PC-3 (cell line): ENCODE measurements at regions not wholly inside any gene's neighbourhood (a gene's known extent, or its start where the extent isn't known, plus 50 kb on each side); places are given as distances from the start of the nearest gene placed in this dataset.

Source experiments
- CTCF ChIP-seq: fragments of 300-600 bp; sonication (generic); conservative IDR thresholded peaks from 2 replicates; pipeline ENCODE4 v1.5.1; 2017; ENCODE audit warnings: antibody characterized with exemption, low read depth, mild to moderate bottlenecking, low read length
- EZH2 ChIP-seq: fragments of 300-600 bp; sonication (generic); IDR thresholded peaks from one replicate; pipeline ENCODE4 v1.6.1; 2017; ENCODE audit warnings: antibody characterized with exemption, mild to moderate bottlenecking, low read length; ENCODE audit not compliant: unreplicated experiment
- EZH2phosphoT487 ChIP-seq: fragments of 300-600 bp; sonication (generic); IDR thresholded peaks from 2 replicates; pipeline ENCODE4 v1.6.1; 2018; ENCODE audit warnings: mild to moderate bottlenecking, antibody characterized with exemption, low read length, borderline replicate concordance

- TF ChIP-seq CTCF (no peak), EZH2 (no peak), EZH2phosphoT487 (no peak)
Observed at GRCh38 chr6:141830530-141830929, 302.2 kb upstream of the GJE1 start.
